AG04450 (cell line): ENCODE measurements at regions not wholly inside any gene's neighbourhood (a gene's known extent, or its start where the extent isn't known, plus 50 kb on each side); places are given as distances from the start of the nearest gene placed in this dataset.

ENCODE experiments used
- CTCF ChIA-PET: fragments of 300-600, 350-600 bp; formaldehyde crosslinking; extraction: SDS; loops from one replicate; lab custom pipeline; 2022; ENCODE audit warnings: antibody characterized with exemption, inconsistent platforms; lab: Charles Lee
- POLR2A ChIA-PET: fragments of 350-600 bp; formaldehyde crosslinking; extraction: SDS; loops from one replicate; lab custom pipeline; 2021; ENCODE audit warnings: antibody characterized with exemption, inconsistent platforms; lab: Yijun Ruan, JAX
- DNase-seq: peaks from one replicate; pipeline ENCODE4 v3.0.0-alpha.2; 2011; ENCODE audit warnings: low read depth, low spot score
- H3K27ac ChIP-seq: one replicate; pipeline ENCODE4 v1.5.1; 2012; ENCODE audit warnings: low read depth, low read length, control low read depth
- H3K27me3 ChIP-seq: one replicate; pipeline ENCODE4 v1.6.0; 2012; ENCODE audit warnings: low read length; ENCODE audit not compliant: control insufficient read depth, insufficient read depth
- H3K4me3 ChIP-seq: 2 replicates; pipeline ENCODE4 v1.5.1; 2011; ENCODE audit warnings: mild to moderate bottlenecking, low read depth, low read length, control low read depth
- H3K9me3 ChIP-seq: 2 replicates; pipeline ENCODE4 v1.5.1; 2012; ENCODE audit warnings: low read length; ENCODE audit not compliant: control insufficient read depth, insufficient read depth
- TF ChIP-seq, protein P1 (sequence below): IDR thresholded peaks from 2 replicates; pipeline ENCODE4 v1.5.1; 2011; ENCODE audit warnings: low read depth, low read length, control low read depth, inconsistent platforms

DNA sequence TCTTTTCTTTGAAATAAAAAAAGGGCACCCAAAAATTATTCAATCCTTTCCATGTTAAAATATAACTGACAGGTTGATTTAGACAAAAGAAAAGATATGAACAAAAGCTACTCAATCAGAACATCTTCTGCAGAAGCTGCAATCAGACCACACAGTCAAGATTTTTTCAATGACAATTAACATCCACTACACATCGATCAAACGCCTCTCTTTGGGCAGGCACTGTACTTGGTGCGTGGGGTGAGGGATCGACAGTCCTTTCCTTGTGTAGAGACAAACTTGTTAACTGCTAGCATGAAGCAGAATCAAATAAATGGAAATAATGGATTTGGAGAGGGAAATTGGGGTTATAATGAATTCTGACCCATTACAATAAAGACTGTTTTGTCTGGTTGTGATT, 71.2 kb upstream of the SESN3 start:
- Histone ChIP-seq H3K9me3 (no peaks in the 10 kb centered on the region), H3K27ac (no peak overlapping the region), H3K27me3 (peaks cover 3% of the 10 kb centered on the region), H3K4me3 (no peak overlapping the region)
- TF ChIP-seq, protein P1, sequence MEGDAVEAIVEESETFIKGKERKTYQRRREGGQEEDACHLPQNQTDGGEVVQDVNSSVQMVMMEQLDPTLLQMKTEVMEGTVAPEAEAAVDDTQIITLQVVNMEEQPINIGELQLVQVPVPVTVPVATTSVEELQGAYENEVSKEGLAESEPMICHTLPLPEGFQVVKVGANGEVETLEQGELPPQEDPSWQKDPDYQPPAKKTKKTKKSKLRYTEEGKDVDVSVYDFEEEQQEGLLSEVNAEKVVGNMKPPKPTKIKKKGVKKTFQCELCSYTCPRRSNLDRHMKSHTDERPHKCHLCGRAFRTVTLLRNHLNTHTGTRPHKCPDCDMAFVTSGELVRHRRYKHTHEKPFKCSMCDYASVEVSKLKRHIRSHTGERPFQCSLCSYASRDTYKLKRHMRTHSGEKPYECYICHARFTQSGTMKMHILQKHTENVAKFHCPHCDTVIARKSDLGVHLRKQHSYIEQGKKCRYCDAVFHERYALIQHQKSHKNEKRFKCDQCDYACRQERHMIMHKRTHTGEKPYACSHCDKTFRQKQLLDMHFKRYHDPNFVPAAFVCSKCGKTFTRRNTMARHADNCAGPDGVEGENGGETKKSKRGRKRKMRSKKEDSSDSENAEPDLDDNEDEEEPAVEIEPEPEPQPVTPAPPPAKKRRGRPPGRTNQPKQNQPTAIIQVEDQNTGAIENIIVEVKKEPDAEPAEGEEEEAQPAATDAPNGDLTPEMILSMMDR: no peak
- POLR2A ChIA-PET: no interaction called here
- CTCF ChIA-PET: no interaction called here
- DNase-seq: no peak

DNA sequence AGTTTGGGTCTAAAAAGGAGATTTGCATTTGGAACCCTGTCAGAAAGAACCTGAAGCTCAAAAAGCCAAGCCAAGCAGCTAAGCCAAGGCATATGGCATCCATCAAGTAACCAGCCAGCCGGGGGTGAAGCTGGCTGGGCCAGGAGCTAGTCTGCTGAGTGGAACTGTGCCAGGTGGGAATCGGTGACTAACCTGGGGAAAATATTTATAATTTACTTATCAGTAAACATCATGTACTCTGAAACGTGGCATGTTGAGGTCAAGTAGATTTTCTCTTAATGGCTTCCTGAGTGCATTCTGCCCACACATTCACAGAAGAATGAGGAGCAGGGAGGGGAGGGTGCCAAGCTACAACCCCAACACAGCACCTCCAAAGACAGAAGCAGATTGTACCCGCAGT, 70.5 kb upstream of the SESN3 start:
- Histone ChIP-seq H3K9me3 (no peaks in the 10 kb centered on the region), H3K4me3 (no peak overlapping the region), H3K27ac (no peak overlapping the region), H3K27me3 (peaks cover 3% of the 10 kb centered on the region)
- ChIA-PET CTCF (no interaction called here), POLR2A (no interaction called here)
- DNase-seq: no peak
- TF ChIP-seq, protein P1: no peak

DNA sequence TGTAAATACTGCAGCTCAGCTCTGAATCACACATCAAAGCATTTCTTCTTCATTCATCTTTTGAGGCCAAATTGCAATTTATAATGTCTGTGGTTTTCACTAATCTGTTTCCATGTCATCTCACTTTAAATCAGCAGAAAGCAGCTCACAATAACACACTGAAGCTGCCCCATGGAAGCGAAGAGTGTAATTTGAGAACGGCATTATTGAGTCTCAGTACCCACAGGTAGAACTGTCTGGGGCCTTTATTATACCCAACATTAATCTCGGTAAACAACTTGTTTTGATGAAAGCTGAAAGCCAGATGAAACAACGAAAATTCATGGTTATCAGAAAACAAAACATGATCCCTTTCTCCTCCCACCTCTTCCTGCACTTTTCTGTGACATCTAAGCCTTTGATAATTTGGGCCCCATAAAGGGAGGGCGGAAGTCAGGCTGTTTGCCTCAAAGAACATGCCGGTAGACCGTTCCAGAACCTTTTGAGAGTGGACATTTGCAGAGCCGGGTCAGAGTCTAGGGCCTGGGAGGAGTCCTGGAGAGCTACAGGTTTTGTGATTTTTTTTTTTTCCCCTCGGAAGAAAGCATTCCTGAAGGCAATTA, 68.2 kb upstream of the SESN3 start:
- Histone ChIP-seq H3K9me3 (no peaks in the 10 kb centered on the region), H3K27ac (no peak overlapping the region), H3K4me3 (no peak overlapping the region), H3K27me3 (peaks cover 3% of the 10 kb centered on the region)
- POLR2A ChIA-PET: no interaction called here
- DNase-seq: no peak
- CTCF ChIA-PET: interaction anchor here (2.4 kb wide), 1 partner anchor 406 kb away, joined by 10 read pairs; no protein-coding TSS in a partner anchor
- TF ChIP-seq, protein P1: no peak

DNA sequence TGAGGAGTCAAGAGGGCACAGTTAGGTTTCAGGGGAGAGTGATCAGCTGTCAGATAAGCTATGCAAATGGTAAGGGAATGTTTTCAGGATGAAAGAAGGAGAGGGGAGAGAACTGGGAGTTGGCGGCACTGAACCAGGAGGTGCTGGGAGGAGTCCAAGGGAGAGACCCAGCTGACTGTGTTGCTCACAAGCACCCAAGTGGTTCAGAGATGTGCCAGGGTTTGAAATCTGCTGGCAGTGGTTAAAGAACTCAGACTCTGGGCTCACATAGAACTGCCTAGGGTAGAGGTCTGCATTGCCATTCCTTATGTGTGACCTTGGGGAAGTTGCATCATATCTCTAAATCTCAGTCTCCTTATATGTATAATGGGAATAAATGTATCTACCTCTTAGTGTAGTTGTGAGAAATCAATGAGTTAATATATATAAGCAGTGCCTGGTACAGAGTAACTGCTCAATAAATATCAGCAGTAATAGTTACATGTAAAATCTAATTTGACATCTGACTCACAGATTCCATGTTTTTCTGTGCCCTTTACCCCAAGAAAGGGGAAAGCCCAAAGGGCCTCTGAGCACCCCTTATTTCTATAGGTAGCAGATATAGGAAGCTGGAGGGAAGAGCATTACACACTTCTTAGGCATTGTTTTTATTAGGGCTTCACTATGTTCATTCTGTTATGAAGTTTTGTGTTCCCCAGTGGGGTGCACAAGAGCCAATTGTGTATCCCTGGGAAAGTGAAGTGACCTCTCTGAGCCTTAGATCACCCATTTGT, 66.9 kb upstream of the SESN3 start:
- H3K9me3 ChIP-seq: no peaks in the 10 kb centered on the region
- TF ChIP-seq, protein P1: no peak
- ChIA-PET POLR2A (no interaction called here), CTCF (interaction anchor here (2.4 kb wide), 1 partner anchor 408 kb away, joined by 10 read pairs; no protein-coding TSS in a partner anchor)
- no peak overlapping the region for H3K4me3 ChIP-seq
- peaks cover 2% of the 10 kb centered on the region for H3K27me3 ChIP-seq
- no peak overlapping the region for H3K27ac ChIP-seq
- no peak for DNase-seq

DNA sequence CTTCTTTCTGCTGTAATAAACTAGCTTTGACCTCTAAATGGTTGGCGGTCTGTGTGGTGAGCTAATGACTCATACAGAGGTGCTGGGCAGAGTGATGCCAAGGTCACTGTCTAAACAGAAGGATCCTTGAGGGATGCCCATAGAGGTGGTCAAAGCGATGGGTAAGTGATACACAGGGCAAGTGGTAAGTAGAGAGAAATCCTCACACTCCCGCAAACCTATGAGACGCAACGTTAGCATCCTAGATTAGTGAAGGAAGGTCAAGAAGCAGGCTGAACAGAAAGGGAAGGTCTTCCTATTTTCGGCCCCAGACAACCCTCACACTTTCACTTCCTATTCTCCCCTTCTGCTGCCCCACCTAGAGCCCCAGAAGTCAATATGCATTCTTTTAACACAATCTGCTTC, 65.6 kb upstream of the SESN3 start:
- CTCF ChIA-PET: no interaction called here
- no peak for DNase-seq
- TF ChIP-seq, protein P1: no peak
- Histone ChIP-seq H3K4me3 (no peak overlapping the region), H3K9me3 (no peaks in the 10 kb centered on the region), H3K27me3 (no peaks in the 10 kb centered on the region), H3K27ac (no peak overlapping the region)
- POLR2A ChIA-PET: no interaction called here
